ENCODE measurements at regions not wholly inside any gene's neighbourhood (a gene's known extent, or its start where the extent isn't known, plus 50 kb on each side); places are given as distances from the start of the nearest gene placed in this dataset.

DNA sequence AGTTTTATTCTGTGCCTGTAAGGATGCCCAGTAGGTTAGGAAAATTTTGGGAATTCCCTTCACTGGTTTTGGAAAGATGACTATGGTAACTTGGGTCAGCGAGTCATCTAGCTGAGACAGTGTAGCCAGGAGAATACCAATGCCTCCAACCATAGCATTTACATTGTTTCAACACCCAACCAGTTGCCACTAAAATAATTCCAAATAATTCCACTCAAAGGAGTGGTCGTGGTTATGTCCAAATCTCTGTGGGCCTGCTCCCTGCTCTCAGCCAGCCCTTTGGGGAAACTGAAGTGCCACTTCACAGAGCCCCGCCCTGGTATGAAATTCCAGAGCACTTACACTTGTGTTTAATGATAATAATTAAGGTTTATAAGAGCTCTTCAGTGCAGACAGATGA lies 310.5 kb downstream of the PLK2 start:
- TF ChIP-seq FOXK2 (IDR thresholded peaks at IDR 0.05) (no peak), HDGF (IDR thresholded peaks at IDR 0.05; ENCODE audit: borderline replicate concordance) (no peak), BHLHE40 (IDR thresholded peaks at IDR 0.05; ENCODE audit: borderline replicate concordance) (no peak), FOXM1 (IDR thresholded peaks at IDR 0.05; ENCODE audit: borderline replicate concordance) (no peak)
